Stimulated activated CD8-positive, alpha-beta memory T cell treated with anti-CD3 and anti-CD28 coated beads, Interleukin-15, amount 100 ng/mL, for 24 hours (primary cell): ENCODE measurements at regions not wholly inside any gene's neighbourhood (a gene's known extent, or its start where the extent isn't known, plus 50 kb on each side); places are given as distances from the start of the nearest gene placed in this dataset.
"Not testable (repeated sequence)": the region's sequence is repeated elsewhere in the genome, so short reads cannot be mapped to it uniquely, and the experiment has no call there.

Experiments used
- DNase-seq: peaks from one replicate; pipeline ENCODE4 v3.0.0-alpha.2; 2020; ENCODE audit warnings: low read depth

DNA sequence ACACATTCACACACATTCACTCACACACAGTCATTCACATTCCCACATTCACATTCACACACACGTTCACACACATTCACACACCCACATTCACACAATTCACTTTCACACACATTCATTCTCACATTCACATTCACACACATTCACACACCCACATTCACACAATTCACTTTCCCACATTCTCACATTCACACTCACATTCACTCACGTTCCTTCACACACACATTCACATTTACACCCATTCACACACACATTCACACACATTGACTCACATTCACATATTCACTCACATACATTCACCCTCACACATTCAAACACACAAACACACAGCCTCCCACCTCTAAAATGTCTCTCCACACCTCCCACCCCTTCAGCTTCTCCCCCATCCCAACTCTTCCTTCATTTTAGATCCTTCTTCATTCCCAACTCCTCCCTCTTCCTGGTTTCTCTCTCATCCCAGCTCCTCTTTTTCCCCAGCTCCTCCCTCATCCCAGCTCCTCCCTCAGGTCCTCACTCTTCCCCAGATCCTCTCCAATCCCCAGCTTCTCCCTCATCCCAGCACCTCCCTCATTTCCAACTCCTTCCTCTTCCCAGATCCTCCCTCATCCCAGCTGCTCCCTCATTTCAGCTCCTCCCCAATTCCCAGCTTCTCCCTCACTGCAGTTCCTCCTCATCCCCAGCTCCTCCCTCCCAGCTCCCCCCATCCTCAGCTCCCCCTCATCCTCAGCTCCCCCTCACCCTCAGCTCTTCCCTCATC lies 111.0 kb downstream of the FAM53A start:
- DNase-seq = no peak

DNA sequence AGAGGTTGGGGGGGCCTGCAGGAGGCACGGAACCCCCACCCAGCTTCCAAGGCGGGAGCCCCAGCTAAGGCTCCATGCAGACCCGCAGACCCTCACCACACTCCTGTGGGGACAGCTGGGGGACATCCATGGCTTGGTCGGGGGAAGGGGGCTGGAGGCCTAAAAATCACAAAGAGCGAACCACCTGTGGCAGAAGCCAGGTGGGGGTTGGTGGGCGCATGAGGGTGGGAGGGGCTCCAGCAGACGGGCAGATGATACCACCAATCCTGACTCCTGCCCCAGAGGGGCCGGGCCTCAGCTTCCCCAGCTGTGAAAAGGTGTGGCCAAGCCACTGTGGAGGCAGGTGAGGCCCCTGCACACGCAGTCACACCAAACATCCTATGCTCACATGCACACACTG lies 111.6 kb downstream of the FAM53A start:
- no peak for DNase-seq

- DNase-seq = no peak
Measured at GRCh38 chr4:1572010-1572385, 112.1 kb downstream of the FAM53A start.

DNA sequence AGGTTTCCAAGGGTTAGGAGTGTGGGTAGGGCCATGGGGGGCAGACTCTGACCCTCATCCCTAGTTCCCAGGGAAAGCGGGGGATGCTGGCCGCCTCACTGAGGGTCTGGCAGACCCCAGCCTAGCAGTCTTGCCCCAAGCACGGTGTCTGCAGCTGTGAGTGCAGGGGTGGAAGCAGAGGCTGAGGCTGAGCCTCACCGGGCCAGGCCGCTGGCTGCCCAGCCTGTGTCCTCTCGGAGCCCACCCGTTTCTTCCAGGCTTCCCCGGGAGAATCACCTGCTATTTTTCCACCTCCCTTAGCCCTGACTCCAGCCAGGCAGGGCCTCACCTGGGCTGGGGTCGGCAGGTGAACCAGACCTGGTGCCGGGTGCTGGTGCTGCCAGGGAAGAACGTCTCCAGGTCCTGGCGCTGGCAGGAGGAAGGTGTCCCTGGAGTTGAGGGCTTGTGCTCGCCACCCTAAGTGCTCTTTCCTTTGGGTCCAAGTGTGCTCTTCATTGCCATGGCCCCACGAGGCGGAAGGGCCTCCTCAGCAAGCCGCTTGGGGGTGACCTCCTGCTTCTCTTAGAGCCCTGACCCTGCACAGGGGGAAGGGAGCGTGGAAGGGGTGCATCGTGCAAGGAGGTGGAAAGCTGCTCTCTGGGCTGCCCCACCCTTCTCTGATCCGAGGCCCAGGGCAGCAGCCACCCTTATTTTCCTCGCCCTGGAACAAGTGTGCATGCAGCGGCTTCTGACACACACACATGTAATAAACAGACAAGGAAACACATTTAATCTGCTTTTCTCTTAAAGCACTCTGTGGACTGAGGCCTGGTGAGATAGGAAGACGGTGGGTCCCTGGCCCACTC lies 112.7 kb downstream of the FAM53A start:
- no peak for DNase-seq

GRCh38 chr4:1570291-1571164 lies 113.6 kb downstream of the FAM53A start:
- no peak for DNase-seq

DNA sequence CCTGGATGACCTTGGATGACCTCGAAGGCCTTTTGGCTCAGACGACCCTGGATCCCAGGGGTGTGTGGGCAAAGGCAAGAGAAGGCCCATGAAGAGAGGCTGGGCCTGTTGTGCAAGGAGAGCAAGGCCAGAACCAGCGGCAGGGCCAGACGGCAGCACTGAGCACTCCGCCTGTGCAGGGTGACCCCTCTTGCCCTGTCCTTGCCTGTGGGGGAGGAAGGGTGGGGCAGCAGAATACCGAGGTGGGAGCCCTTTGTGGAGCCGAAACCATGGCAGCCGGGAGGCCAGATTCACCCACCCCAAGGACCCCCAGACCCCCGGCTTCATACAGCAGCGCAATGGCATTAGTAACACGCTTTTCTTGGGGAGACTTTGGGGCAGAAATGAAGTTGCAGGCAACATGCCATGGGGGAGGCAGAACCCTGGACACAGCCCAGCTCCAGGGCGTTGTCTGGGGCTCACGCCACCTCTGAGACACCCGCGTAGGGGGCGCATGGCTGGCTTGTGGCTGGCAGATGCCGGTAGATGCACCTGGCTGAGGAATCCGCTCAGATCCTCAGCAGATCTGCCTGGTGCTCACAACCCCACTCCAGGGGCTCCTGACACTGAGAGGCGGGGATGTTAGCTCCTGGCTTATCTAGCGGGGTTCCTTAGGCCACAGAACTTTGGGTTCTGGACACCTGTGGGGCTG lies 114.5 kb downstream of the FAM53A start:
- no peak for DNase-seq

GRCh38 chr4:1568855-1569460 lies 115.2 kb downstream of the FAM53A start:
- DNase-seq = no peak

DNA sequence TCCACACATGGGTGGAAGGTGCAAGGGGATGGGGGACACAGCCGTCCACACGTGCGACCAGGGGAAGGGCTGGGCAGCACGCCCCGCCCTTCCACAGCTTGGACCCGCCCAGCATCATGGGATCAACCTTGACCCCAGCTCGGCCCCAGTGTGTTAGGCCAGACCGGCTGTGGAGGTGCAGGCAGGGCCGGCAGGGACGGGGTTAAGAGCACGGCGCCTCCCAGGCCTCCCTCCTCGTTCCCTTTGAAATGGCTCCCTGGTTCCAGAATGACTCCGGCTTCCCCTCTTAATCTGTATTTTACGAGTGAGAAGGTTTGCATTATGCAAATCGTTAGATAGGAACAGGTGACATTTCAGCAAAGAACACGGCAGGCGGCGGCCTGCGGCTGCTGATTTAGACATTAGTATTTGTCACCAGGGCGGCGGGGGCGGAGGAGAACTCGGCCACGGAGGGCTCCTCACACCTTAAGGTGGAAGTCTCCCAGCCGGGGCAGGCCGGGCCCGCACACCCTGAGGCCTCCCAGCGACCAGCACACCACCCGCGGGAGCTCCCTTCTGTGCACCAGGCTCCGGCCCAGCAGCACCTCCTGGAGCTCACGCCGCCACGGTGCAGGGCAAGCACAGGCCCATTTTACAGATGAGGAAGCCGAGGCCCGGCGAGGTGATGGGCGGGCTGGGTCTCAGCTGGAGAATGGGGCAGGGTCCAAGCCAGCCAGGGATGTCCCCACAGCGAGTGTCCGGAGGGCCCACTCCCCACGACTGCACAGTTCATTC lies 116.1 kb downstream of the FAM53A start:
- DNase-seq = no peak

GRCh38 chr4:1567519-1567807 lies 116.7 kb downstream of the FAM53A start:
- no peak for DNase-seq

GRCh38 chr4:1566838-1567518 lies 117.1 kb downstream of the FAM53A start:
- DNase-seq = no peak

- DNase-seq = not testable (repeated sequence)
Measured at GRCh38 chr4:1566301-1566837, 117.7 kb downstream of the FAM53A start.

GRCh38 chr4:1565598-1566295 lies 118.4 kb downstream of the FAM53A start:
- no peak for DNase-seq

- no peak for DNase-seq
Measured at GRCh38 chr4:1564535-1565375, 119.4 kb downstream of the FAM53A start.

GRCh38 chr4:1563768-1564485 lies 120.2 kb downstream of the FAM53A start:
- DNase-seq = no peak

GRCh38 chr4:1563241-1563640 lies 120.9 kb downstream of the FAM53A start:
- DNase-seq = no peak

DNA sequence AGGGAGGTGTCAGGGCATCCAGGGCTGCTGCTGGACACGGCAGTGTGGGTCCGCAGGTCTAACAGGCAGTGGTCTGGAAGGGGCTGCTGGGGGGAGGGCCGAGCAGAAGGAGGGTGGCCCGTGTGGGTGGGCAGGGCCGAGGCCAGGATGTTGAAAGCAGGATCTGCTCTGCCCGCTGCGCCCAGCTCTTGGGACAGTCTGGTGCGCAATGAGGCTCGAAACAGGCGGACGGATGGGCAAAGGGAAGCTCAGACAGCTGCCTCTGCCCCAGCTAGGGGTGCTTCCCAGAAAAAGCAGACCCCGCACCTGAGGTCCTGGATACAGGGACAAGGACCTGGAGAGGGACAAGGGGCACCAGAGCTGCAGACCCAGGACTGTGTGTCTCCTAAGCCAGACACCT lies 121.3 kb downstream of the FAM53A start:
- no peak for DNase-seq

DNA sequence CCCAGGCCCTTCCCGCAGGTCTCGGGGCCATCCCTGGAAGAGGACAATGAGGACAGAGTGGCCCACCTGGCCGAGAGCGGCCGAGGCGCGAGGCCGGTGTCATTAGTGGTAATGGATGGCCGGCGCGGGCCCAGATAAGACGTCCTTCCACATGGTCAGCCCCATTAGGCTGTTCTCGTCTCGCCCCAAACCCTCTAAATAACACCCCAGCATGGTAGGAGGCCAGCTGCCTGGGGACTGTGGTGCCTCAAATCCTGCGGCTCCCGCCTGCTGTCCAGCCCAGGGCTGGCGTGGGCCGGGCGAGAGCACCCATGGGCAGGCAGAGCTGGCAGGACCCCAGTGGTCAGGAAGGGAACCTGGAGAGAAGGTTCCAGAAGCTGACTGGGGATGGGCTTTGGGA lies 121.7 kb downstream of the FAM53A start:
- no peak for DNase-seq
